Activated CD4-positive, alpha-beta T cell treated with anti-CD3 and anti-CD28 coated beads, Interleukin-2, amount 50 U/mL, for 4 hours (primary cell): ENCODE measurements at regions not wholly inside any gene's neighbourhood (a gene's known extent, or its start where the extent isn't known, plus 50 kb on each side); places are given as distances from the start of the nearest gene placed in this dataset.
"Not testable (repeated sequence)": the region's sequence is repeated elsewhere in the genome, so short reads cannot be mapped to it uniquely, and the experiment has no call there.

Experiments
- DNase-seq, 2 experiments: peaks; one replicate each; pipeline ENCODE4 v3.0.0-alpha.2; 2020

GRCh38 chr10:43862756-43863155 lies 214.1 kb upstream of the ZNF32 start:
- no peak for DNase-seq

- no peak for DNase-seq
Observed at GRCh38 chr10:43861966-43862751, 213.5 kb upstream of the ZNF32 start.

GRCh38 chr10:43859016-43859525 lies 210.4 kb upstream of the ZNF32 start:
- no peak for DNase-seq

- DNase-seq: no peak
Observed at GRCh38 chr10:43857931-43858315, 209.2 kb upstream of the ZNF32 start.

- no peak for DNase-seq
Observed at GRCh38 chr10:43857206-43857930, 208.7 kb upstream of the ZNF32 start.

- no peak for DNase-seq
Observed at GRCh38 chr10:43856299-43856698, 207.6 kb upstream of the ZNF32 start.

- DNase-seq: no peak
Observed at GRCh38 chr10:43855667-43856210, 207.1 kb upstream of the ZNF32 start.

GRCh38 chr10:43854007-43854406 lies 205.3 kb upstream of the ZNF32 start:
- DNase-seq: no peak

GRCh38 chr10:43853369-43853768 lies 204.7 kb upstream of the ZNF32 start:
- DNase-seq: no peak

GRCh38 chr10:43852644-43853214 lies 204.0 kb upstream of the ZNF32 start:
- no peak for DNase-seq

GRCh38 chr10:43852149-43852548 lies 203.5 kb upstream of the ZNF32 start:
- no peak for DNase-seq

- DNase-seq: no peak
Observed at GRCh38 chr10:43851030-43851429, 202.3 kb upstream of the ZNF32 start.

- DNase-seq: no peak
Observed at GRCh38 chr10:43849551-43849950, 200.9 kb upstream of the ZNF32 start.

- DNase-seq: no peak
Observed at GRCh38 chr10:43846968-43847367, 198.3 kb upstream of the ZNF32 start.

- DNase-seq: no peak
Observed at GRCh38 chr10:43846187-43846680, 197.6 kb upstream of the ZNF32 start.

GRCh38 chr10:43845121-43845520 lies 196.4 kb upstream of the ZNF32 start:
- no peak for DNase-seq

- no peak for DNase-seq
Observed at GRCh38 chr10:43844221-43844620, 195.5 kb upstream of the ZNF32 start.

- DNase-seq: no peak
Observed at GRCh38 chr10:43843321-43844101, 194.8 kb upstream of the ZNF32 start.

- DNase-seq: no peak
Observed at GRCh38 chr10:43842496-43842895, 193.8 kb upstream of the ZNF32 start.

GRCh38 chr10:43842072-43842471 lies 193.4 kb upstream of the ZNF32 start:
- DNase-seq: no peak

GRCh38 chr10:43839973-43840372 lies 191.3 kb upstream of the ZNF32 start:
- no peak for DNase-seq

GRCh38 chr10:43834751-43835150 lies 186.1 kb upstream of the ZNF32 start:
- DNase-seq: not testable (repeated sequence)

GRCh38 chr10:43827853-43828252 lies 179.2 kb upstream of the ZNF32 start:
- no peak for DNase-seq
